ENCODE measurements at regions not wholly inside any gene's neighbourhood (a gene's known extent, or its start where the extent isn't known, plus 50 kb on each side); places are given as distances from the start of the nearest gene placed in this dataset.

DNA sequence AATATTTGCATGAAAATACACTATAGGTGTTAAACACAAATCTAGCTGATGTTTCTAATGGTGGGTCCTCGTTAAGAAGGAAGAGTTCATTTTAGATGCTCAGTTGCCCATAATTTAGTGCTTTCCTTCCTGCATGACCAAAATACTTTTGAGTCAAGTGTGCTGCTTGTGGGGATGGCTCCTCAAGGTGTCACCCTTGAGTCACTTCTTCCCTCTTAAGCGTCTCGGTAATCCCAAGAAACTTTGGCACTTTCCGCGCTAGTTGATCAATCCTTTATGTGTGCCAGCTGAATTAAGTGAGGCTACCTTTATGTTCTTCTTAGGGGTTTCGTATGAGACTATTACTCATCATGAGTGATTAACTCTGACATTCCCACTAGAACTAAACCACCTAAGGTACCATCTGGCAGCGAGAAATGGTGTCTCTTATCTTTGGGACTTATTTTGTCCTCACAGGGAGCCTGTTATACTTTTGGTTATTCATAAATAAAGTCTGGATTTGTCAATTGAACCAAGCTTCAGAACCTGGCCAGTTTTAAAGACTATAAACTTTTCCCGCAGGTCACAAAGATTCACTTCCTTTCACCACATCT lies 106.8 kb downstream of the NHLRC3 start:
- Histone ChIP-seq H3K9ac (ENCODE audit: low read length) (no peak overlapping the region), H3K9me3 (ENCODE audit: low read length) (no peaks in the 10 kb centered on the region), H3K9me2 (replicated peaks; ENCODE audit: insufficient read depth, low read length) (no peaks in the 10 kb centered on the region), H3K27me3 (ENCODE audit: low read length) (no peaks in the 10 kb centered on the region), H3K36me3 (ENCODE audit: insufficient read depth, low read length) (no peaks in the 10 kb centered on the region), H4K20me1 (ENCODE audit: insufficient read depth, low read depth, low read length) (no peaks in the 10 kb centered on the region), H3K27ac (ENCODE audit: low read length) (no peak overlapping the region), H3K4me3 (ENCODE audit: low read length) (no peak overlapping the region), H3K4me2 (ENCODE audit: low read depth, low read length, poor library complexity, severe bottlenecking) (no peak overlapping the region), H2AFZ (ENCODE audit: low read length) (no peak overlapping the region), H3K4me1 (ENCODE audit: low read length) (no peaks in the 10 kb centered on the region), H3K79me2 (ENCODE audit: low read length) (no peaks in the 10 kb centered on the region)
- peak; percentile 68 for DNase-seq

DNA sequence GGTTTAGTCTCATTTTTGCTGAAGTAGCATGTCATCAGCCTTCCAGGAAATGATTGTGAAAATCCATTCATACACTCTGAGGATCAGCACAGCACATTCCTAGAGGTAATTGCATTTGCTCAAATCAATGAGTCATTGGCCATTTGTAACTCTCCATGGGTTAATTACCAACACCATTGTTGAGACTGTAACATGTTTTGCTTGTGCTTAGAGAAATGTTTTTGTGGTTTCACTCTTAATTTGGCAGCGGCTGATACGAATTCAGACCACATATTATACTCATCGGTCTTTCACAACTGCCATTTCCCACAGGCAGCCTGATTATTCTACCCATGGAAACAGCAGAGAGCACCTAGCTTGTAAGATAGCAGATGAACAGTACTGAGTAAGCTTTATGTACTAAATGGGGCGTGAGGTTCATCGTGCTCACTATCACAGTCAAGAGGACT lies 110.3 kb downstream of the NHLRC3 start:
- no peaks in the 10 kb centered on the region for H3K36me3 ChIP-seq (ENCODE audit: insufficient read depth, low read length)
- H3K9ac ChIP-seq (ENCODE audit: low read length), result no peak overlapping the region
- no peak overlapping the region for H3K4me3 ChIP-seq (ENCODE audit: low read length)
- no peaks in the 10 kb centered on the region for H3K9me3 ChIP-seq (ENCODE audit: low read length)
- no peaks in the 10 kb centered on the region for H3K79me2 ChIP-seq (ENCODE audit: low read length)
- H3K4me1 ChIP-seq (ENCODE audit: low read length), result no peaks in the 10 kb centered on the region
- no peaks in the 10 kb centered on the region for H3K27me3 ChIP-seq (ENCODE audit: low read length)
- no peaks in the 10 kb centered on the region for H4K20me1 ChIP-seq (ENCODE audit: insufficient read depth, low read depth, low read length)
- no peak for DNase-seq
- no peak overlapping the region for H3K27ac ChIP-seq (ENCODE audit: low read length)
- no peak overlapping the region for H2AFZ ChIP-seq (ENCODE audit: low read length)
- no peaks in the 10 kb centered on the region for H3K9me2 ChIP-seq (replicated peaks; ENCODE audit: insufficient read depth, low read length)
- no peak overlapping the region for H3K4me2 ChIP-seq (ENCODE audit: low read depth, low read length, poor library complexity, severe bottlenecking)

DNA sequence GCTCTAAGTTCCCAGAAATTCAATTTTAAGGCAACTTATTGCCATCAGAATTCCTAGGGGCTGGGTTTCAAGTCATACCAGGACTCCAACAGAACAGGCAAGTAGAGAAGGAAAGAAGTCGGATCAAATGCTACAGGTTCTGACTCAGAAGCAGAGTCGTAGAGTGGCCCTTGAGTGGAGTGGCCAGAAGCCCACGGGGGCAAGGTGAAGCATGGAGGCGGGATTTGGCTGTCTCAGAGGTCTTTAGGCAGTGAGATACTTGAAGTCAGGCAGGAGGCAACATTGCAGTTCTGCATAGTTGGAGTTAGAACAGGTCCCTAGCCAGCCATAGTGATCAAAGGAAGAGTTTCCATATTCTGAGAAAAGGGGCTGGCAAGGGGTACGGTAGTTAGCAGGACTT lies 111.6 kb downstream of the NHLRC3 start:
- no peak overlapping the region for H2AFZ ChIP-seq (ENCODE audit: low read length)
- H3K4me3 ChIP-seq (ENCODE audit: low read length), result no peak overlapping the region
- H3K4me1 ChIP-seq (ENCODE audit: low read length), result no peaks in the 10 kb centered on the region
- no peaks in the 10 kb centered on the region for H3K36me3 ChIP-seq (ENCODE audit: insufficient read depth, low read length)
- no peak overlapping the region for H3K27ac ChIP-seq (ENCODE audit: low read length)
- no peaks in the 10 kb centered on the region for H3K9me3 ChIP-seq (ENCODE audit: low read length)
- H3K79me2 ChIP-seq (ENCODE audit: low read length), result no peaks in the 10 kb centered on the region
- DNase-seq, result no peak
- no peaks in the 10 kb centered on the region for H4K20me1 ChIP-seq (ENCODE audit: insufficient read depth, low read depth, low read length)
- no peaks in the 10 kb centered on the region for H3K27me3 ChIP-seq (ENCODE audit: low read length)
- H3K9ac ChIP-seq (ENCODE audit: low read length), result no peak overlapping the region
- no peaks in the 10 kb centered on the region for H3K9me2 ChIP-seq (replicated peaks; ENCODE audit: insufficient read depth, low read length)
- H3K4me2 ChIP-seq (ENCODE audit: low read depth, low read length, poor library complexity, severe bottlenecking), result no peak overlapping the region

DNA sequence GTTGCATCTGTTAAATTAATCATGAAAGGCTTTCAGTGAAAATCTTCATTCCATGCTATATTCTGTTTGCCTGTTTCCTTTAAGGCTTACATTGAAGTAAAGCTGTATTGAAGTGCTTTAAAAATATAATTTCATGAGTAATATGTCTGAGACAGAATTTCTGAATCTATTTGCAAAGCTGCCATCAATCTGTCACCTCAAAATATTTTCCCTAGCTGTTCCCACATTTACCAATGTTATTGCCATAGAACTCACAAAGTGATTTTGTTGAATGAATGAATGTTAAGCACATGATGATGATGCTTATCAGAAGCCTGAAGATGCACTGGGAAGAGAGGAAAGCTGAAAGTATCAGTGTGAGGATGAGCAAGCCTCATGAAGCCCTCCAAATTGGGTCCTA lies 115.8 kb downstream of the NHLRC3 start:
- Histone ChIP-seq H3K4me3 (ENCODE audit: low read length) (no peak overlapping the region), H3K4me1 (ENCODE audit: low read length) (no peaks in the 10 kb centered on the region), H3K36me3 (ENCODE audit: insufficient read depth, low read length) (no peaks in the 10 kb centered on the region), H3K9me2 (replicated peaks; ENCODE audit: insufficient read depth, low read length) (no peaks in the 10 kb centered on the region), H3K9ac (ENCODE audit: low read length) (no peak overlapping the region), H4K20me1 (ENCODE audit: insufficient read depth, low read depth, low read length) (no peaks in the 10 kb centered on the region), H3K79me2 (ENCODE audit: low read length) (no peaks in the 10 kb centered on the region), H3K9me3 (ENCODE audit: low read length) (no peaks in the 10 kb centered on the region), H3K27me3 (ENCODE audit: low read length) (peaks cover 2% of the 10 kb centered on the region; the same call in 1 of the 2 replicates), H2AFZ (ENCODE audit: low read length) (no peak overlapping the region), H3K27ac (ENCODE audit: low read length) (no peak overlapping the region), H3K4me2 (ENCODE audit: low read depth, low read length, poor library complexity, severe bottlenecking) (no peak overlapping the region)
- DNase-seq, result no peak

- no peak overlapping the region for H3K27ac ChIP-seq (ENCODE audit: low read length)
- no peaks in the 10 kb centered on the region for H3K36me3 ChIP-seq (ENCODE audit: insufficient read depth, low read length)
- no peaks in the 10 kb centered on the region for H3K9me3 ChIP-seq (ENCODE audit: low read length)
- no peak for DNase-seq
- H3K4me3 ChIP-seq (ENCODE audit: low read length), result no peak overlapping the region
- no peak overlapping the region for H2AFZ ChIP-seq (ENCODE audit: low read length)
- H3K4me2 ChIP-seq (ENCODE audit: low read depth, low read length, poor library complexity, severe bottlenecking), result no peak overlapping the region
- no peaks in the 10 kb centered on the region for H3K4me1 ChIP-seq (ENCODE audit: low read length)
- no peaks in the 10 kb centered on the region for H3K9me2 ChIP-seq (replicated peaks; ENCODE audit: insufficient read depth, low read length)
- no peaks in the 10 kb centered on the region for H3K79me2 ChIP-seq (ENCODE audit: low read length)
- no peaks in the 10 kb centered on the region for H4K20me1 ChIP-seq (ENCODE audit: insufficient read depth, low read depth, low read length)
- peaks cover 2% of the 10 kb centered on the region; the same call in 1 of the 2 replicates for H3K27me3 ChIP-seq (ENCODE audit: low read length)
- no peak overlapping the region for H3K9ac ChIP-seq (ENCODE audit: low read length)
These were observed 121.1 kb downstream of the NHLRC3 start for GRCh38 chr13:39159393-39159792.

DNA sequence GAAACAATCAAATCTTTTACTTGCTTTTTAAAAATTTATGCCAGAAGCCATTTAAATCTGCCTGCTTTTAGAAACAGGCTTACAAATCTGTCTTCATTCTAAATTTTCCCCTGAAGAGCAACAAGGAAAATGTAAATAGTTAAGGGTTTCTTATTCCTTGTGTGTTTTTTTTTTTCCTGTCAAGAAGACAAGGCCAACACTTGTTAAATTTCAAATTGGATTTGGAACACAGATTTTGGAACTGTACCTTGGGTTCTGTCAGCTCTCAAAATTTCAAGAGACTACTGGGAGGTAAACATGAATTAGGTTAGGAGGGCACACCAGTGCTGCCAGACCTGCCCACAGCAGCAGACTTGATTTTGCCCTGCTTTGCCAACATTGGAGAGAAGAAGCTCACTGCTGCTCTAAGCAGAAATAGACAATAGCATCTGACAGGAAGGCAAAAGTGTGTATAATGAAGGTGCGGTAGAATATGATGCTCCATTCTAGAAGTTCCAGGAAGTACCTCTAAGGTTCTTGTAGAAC lies 121.7 kb downstream of the NHLRC3 start:
- no peaks in the 10 kb centered on the region for H3K9me3 ChIP-seq (ENCODE audit: low read length)
- H4K20me1 ChIP-seq (ENCODE audit: insufficient read depth, low read depth, low read length), result no peaks in the 10 kb centered on the region
- no peaks in the 10 kb centered on the region for H3K9me2 ChIP-seq (replicated peaks; ENCODE audit: insufficient read depth, low read length)
- H3K36me3 ChIP-seq (ENCODE audit: insufficient read depth, low read length), result no peaks in the 10 kb centered on the region
- no peak overlapping the region for H2AFZ ChIP-seq (ENCODE audit: low read length)
- no peak overlapping the region for H3K4me2 ChIP-seq (ENCODE audit: low read depth, low read length, poor library complexity, severe bottlenecking)
- H3K27ac ChIP-seq (ENCODE audit: low read length), result no peak overlapping the region
- H3K9ac ChIP-seq (ENCODE audit: low read length), result no peak overlapping the region
- H3K4me3 ChIP-seq (ENCODE audit: low read length), result no peak overlapping the region
- no peaks in the 10 kb centered on the region for H3K4me1 ChIP-seq (ENCODE audit: low read length)
- no peaks in the 10 kb centered on the region for H3K79me2 ChIP-seq (ENCODE audit: low read length)
- H3K27me3 ChIP-seq (ENCODE audit: low read length), result peaks cover 2% of the 10 kb centered on the region; the same call in 1 of the 2 replicates
- DNase-seq, result no peak

DNA sequence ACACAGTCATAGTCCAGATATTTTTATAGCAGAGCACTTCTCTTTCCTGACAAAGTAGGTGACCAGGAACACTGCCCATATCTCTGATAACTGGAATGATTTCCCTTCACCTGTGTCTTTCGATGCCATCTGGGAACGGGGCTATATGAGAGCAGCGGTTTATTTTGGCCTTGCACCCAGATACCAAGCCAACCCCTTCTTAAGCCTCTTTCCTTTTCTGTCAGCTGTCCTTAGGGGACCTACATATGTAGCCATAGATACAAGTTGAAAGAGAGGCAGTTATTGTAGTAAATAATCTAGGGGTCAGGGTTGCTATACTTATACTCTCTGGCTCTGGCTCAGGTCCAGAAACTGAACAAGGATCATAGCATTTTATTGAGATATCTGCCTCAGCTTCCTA lies 128.8 kb downstream of the NHLRC3 start:
- no peak for DNase-seq
- H3K4me1 ChIP-seq (ENCODE audit: low read length), result no peaks in the 10 kb centered on the region
- H3K9me2 ChIP-seq (replicated peaks; ENCODE audit: insufficient read depth, low read length), result no peaks in the 10 kb centered on the region
- H3K4me2 ChIP-seq (ENCODE audit: low read depth, low read length, poor library complexity, severe bottlenecking), result no peak overlapping the region
- no peak overlapping the region for H3K9ac ChIP-seq (ENCODE audit: low read length)
- no peaks in the 10 kb centered on the region for H4K20me1 ChIP-seq (ENCODE audit: insufficient read depth, low read depth, low read length)
- H3K4me3 ChIP-seq (ENCODE audit: low read length), result no peak overlapping the region
- no peaks in the 10 kb centered on the region for H3K79me2 ChIP-seq (ENCODE audit: low read length)
- H3K27me3 ChIP-seq (ENCODE audit: low read length), result no peaks in the 10 kb centered on the region
- H3K36me3 ChIP-seq (ENCODE audit: insufficient read depth, low read length), result no peaks in the 10 kb centered on the region
- no peak overlapping the region for H3K27ac ChIP-seq (ENCODE audit: low read length)
- no peak overlapping the region for H2AFZ ChIP-seq (ENCODE audit: low read length)
- no peaks in the 10 kb centered on the region for H3K9me3 ChIP-seq (ENCODE audit: low read length)

DNA sequence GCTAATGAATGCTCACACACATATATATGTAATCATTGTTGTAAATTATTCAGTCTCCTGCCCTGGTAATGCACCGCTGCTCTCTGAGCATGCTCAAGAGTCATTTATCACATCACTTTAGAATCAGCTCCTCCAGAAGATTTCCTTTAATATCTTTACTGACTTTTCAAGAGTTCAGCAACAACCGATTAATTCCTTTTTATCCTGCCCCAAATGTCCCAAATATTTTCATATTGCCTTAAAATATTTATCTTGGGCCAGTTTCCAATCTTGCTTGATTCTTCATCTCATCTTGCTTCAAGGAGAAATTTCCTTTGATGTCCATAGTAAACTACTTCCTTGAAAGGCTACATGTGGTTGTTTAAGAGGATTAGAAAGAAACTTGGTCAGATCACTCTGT lies 132.5 kb downstream of the NHLRC3 start:
- Histone ChIP-seq H3K27me3 (ENCODE audit: low read length) (0 out of 2 replicates have a peak, but pooled peaks cover 2% of the 10 kb centered on the region), H3K79me2 (ENCODE audit: low read length) (no peaks in the 10 kb centered on the region), H3K4me2 (ENCODE audit: low read depth, low read length, poor library complexity, severe bottlenecking) (no peak overlapping the region)

More for the DNA sequence above, 132.5 kb downstream of the NHLRC3 start:
- H3K4me3 ChIP-seq (ENCODE audit: low read length), result no peak overlapping the region
- no peaks in the 10 kb centered on the region for H3K9me2 ChIP-seq (replicated peaks; ENCODE audit: insufficient read depth, low read length)
- H2AFZ ChIP-seq (ENCODE audit: low read length), result no peak overlapping the region
- no peak overlapping the region for H3K27ac ChIP-seq (ENCODE audit: low read length)
- no peak overlapping the region for H3K9ac ChIP-seq (ENCODE audit: low read length)
- DNase-seq, result no peak
- no peaks in the 10 kb centered on the region for H3K4me1 ChIP-seq (ENCODE audit: low read length)
- no peaks in the 10 kb centered on the region for H3K9me3 ChIP-seq (ENCODE audit: low read length)
- H4K20me1 ChIP-seq (ENCODE audit: insufficient read depth, low read depth, low read length), result no peaks in the 10 kb centered on the region
- H3K36me3 ChIP-seq (ENCODE audit: insufficient read depth, low read length), result no peaks in the 10 kb centered on the region

Measured in Karpas-422 (cell line).